ENCODE measurements at regions not wholly inside any gene's neighbourhood (a gene's known extent, or its start where the extent isn't known, plus 50 kb on each side); places are given as distances from the start of the nearest gene placed in this dataset.

- no peak for DNase-seq (ENCODE audit: low read depth)
- no peak overlapping the region for H3K4me3 ChIP-seq (replicated peaks; ENCODE audit: low read depth, low read length)
- no peak for TF ChIP-seq CTCF (IDR thresholded peaks at IDR 0.05; ENCODE audit: low read length, missing control alignments)
Measured at GRCh38 chr20:23212011-23212410, 125.9 kb upstream of the CD93 start.

GRCh38 chr20:23211164-23211563, 125.0 kb upstream of the CD93 start:
- H3K4me3 ChIP-seq (replicated peaks; ENCODE audit: low read depth, low read length) = no peak overlapping the region
- no peak for TF ChIP-seq CTCF (IDR thresholded peaks at IDR 0.05; ENCODE audit: low read length, missing control alignments)
- DNase-seq (ENCODE audit: low read depth) = no peak

GRCh38 chr20:23207826-23208540, 121.9 kb upstream of the CD93 start:
- no peak for TF ChIP-seq CTCF (IDR thresholded peaks at IDR 0.05; ENCODE audit: low read length, missing control alignments)
- no peak overlapping the region for H3K4me3 ChIP-seq (replicated peaks; ENCODE audit: low read depth, low read length)
- DNase-seq (ENCODE audit: low read depth) = no peak

GRCh38 chr20:23206995-23207394, 120.9 kb upstream of the CD93 start:
- no peak for TF ChIP-seq CTCF (IDR thresholded peaks at IDR 0.05; ENCODE audit: low read length, missing control alignments)

GRCh38 chr20:23206061-23206460, 119.9 kb upstream of the CD93 start:
- H3K4me3 ChIP-seq (replicated peaks; ENCODE audit: low read depth, low read length) = no peak overlapping the region
- no peak for DNase-seq (ENCODE audit: low read depth)
- no peak for TF ChIP-seq CTCF (IDR thresholded peaks at IDR 0.05; ENCODE audit: low read length, missing control alignments)

More at GRCh38 chr20:23206995-23207394, 120.9 kb upstream of the CD93 start:
- DNase-seq (ENCODE audit: low read depth) = no peak
- H3K4me3 ChIP-seq (replicated peaks; ENCODE audit: low read depth, low read length) = no peak overlapping the region

GRCh38 chr20:23205611-23206041, 119.5 kb upstream of the CD93 start:
- peak; percentile 74 for DNase-seq (ENCODE audit: low read depth)
- no peak for TF ChIP-seq CTCF (IDR thresholded peaks at IDR 0.05; ENCODE audit: low read length, missing control alignments)
- no peak overlapping the region for H3K4me3 ChIP-seq (replicated peaks; ENCODE audit: low read depth, low read length)

GRCh38 chr20:23205211-23205610, 119.1 kb upstream of the CD93 start:
- TF ChIP-seq CTCF (IDR thresholded peaks at IDR 0.05; ENCODE audit: low read length, missing control alignments) = no peak
- no peak for DNase-seq (ENCODE audit: low read depth)
- no peak overlapping the region for H3K4me3 ChIP-seq (replicated peaks; ENCODE audit: low read depth, low read length)

All from fibroblast of pulmonary artery (primary cell).